RWPE2 (cell line): ENCODE measurements at regions not wholly inside any gene's neighbourhood (a gene's known extent, or its start where the extent isn't known, plus 50 kb on each side); places are given as distances from the start of the nearest gene placed in this dataset.
"Not testable (repeated sequence)": the region's sequence is repeated elsewhere in the genome, so short reads cannot be mapped to it uniquely, and the experiment has no call there.

Source experiments
- ATAC-seq: fragments of 200-7000 bp; cut with Tn5 transposase; 3 replicates; pipeline ENCODE4 v1.9.1; 2021; ENCODE audit warnings: low read depth
- DNase-seq: peaks from one replicate; pipeline ENCODE4 v3.0.0-alpha.2; 2020; ENCODE audit warnings: low spot score
- H3K27ac ChIP-seq: fragments of 450-650 bp; 2 replicates; pipeline ENCODE4 v1.5.1; 2017; ENCODE audit warnings: mild to moderate bottlenecking; ENCODE audit not compliant: poor library complexity, severe bottlenecking
- H3K27me3 ChIP-seq: fragments of 250-450 bp; sonication (Bioruptor Pico); 2 replicates; pipeline ENCODE4 v1.5.1; 2021; ENCODE audit warnings: mild to moderate bottlenecking, moderate library complexity; ENCODE audit not compliant: insufficient read depth, poor library complexity, severe bottlenecking
- H3K36me3 ChIP-seq: fragments of 250-450 bp; sonication (Bioruptor Pico); 2 replicates; pipeline ENCODE4 v1.5.1; 2020; ENCODE audit warnings: low read depth, mild to moderate bottlenecking, moderate library complexity
- H3K4me1 ChIP-seq: fragments of 250-450 bp; sonication (Bioruptor Pico); 2 replicates; pipeline ENCODE4 v1.5.1; 2021; ENCODE audit warnings: mild to moderate bottlenecking, moderate library complexity; ENCODE audit not compliant: insufficient read depth, poor library complexity, severe bottlenecking
- H3K4me3 ChIP-seq: fragments of 250-450 bp; sonication (Bioruptor Pico); 2 replicates; pipeline ENCODE4 v1.5.1; 2021; ENCODE audit warnings: mild to moderate bottlenecking, moderate library complexity; ENCODE audit not compliant: severe bottlenecking
- H3K9me3 ChIP-seq: fragments of 250-450 bp; sonication (Bioruptor Pico); 2 replicates; pipeline ENCODE4 v1.5.1; 2021; ENCODE audit warnings: mild to moderate bottlenecking, moderate library complexity; ENCODE audit not compliant: severe bottlenecking
- CTCF ChIP-seq: fragments of 450-650 bp; IDR thresholded peaks from one replicate; pipeline ENCODE4 v1.5.1; 2017; ENCODE audit warnings: mild to moderate bottlenecking, moderate library complexity; ENCODE audit not compliant: poor library complexity, severe bottlenecking

GRCh38 chr5:101717721-101718120, 578.4 kb downstream of the SLCO4C1 start:
- Histone ChIP-seq H3K4me1 (no peaks in the 10 kb centered on the region), H3K27ac (no peak overlapping the region), H3K27me3 (no peaks in the 10 kb centered on the region), H3K36me3 (no peaks in the 10 kb centered on the region), H3K9me3 (no peaks in the 10 kb centered on the region), H3K4me3 (no peak overlapping the region)
- no peak for ATAC-seq
- no peak for TF ChIP-seq CTCF
- no peak for DNase-seq

GRCh38 chr5:101716941-101717340, 579.1 kb downstream of the SLCO4C1 start:
- Histone ChIP-seq H3K4me3 (no peak overlapping the region), H3K9me3 (no peaks in the 10 kb centered on the region), H3K36me3 (no peaks in the 10 kb centered on the region), H3K27ac (no peak overlapping the region), H3K27me3 (no peaks in the 10 kb centered on the region), H3K4me1 (no peaks in the 10 kb centered on the region)
- no peak for DNase-seq
- no peak for ATAC-seq
- no peak for TF ChIP-seq CTCF

- not testable (repeated sequence) for H3K36me3 ChIP-seq, DNase-seq, H3K4me3 ChIP-seq, H3K9me3 ChIP-seq, H3K27ac ChIP-seq, ATAC-seq, H3K4me1 ChIP-seq, H3K27me3 ChIP-seq
Measured at GRCh38 chr5:101715790-101716189, 580.3 kb downstream of the SLCO4C1 start.

GRCh38 chr5:101689306-101689705, 606.8 kb downstream of the SLCO4C1 start:
- Histone ChIP-seq H3K27ac (no peak overlapping the region), H3K27me3 (no peaks in the 10 kb centered on the region), H3K4me1 (no peaks in the 10 kb centered on the region), H3K9me3 (no peaks in the 10 kb centered on the region), H3K4me3 (no peak overlapping the region), H3K36me3 (no peaks in the 10 kb centered on the region)
- no peak for TF ChIP-seq CTCF
- no peak for DNase-seq
- no peak for ATAC-seq

- no peaks in the 10 kb centered on the region for H3K36me3 ChIP-seq
- no peak for TF ChIP-seq CTCF
- H3K27me3 ChIP-seq = no peaks in the 10 kb centered on the region
- H3K4me1 ChIP-seq = no peaks in the 10 kb centered on the region
- DNase-seq (no peak), ATAC-seq (no peak)
- H3K4me3 ChIP-seq = no peak overlapping the region
- H3K27ac ChIP-seq = no peak overlapping the region
- no peaks in the 10 kb centered on the region for H3K9me3 ChIP-seq
Measured at GRCh38 chr5:101688156-101688555, 607.9 kb downstream of the SLCO4C1 start.
